Glomerular visceral epithelial cell (primary cell): ENCODE measurements at regions not wholly inside any gene's neighbourhood (a gene's known extent, or its start where the extent isn't known, plus 50 kb on each side); places are given as distances from the start of the nearest gene placed in this dataset.
"Not testable (repeated sequence)": the region's sequence is repeated elsewhere in the genome, so short reads cannot be mapped to it uniquely, and the experiment has no call there.

ENCODE experiments used
- DNase-seq: peaks from one replicate; pipeline ENCODE4 v3.0.0-alpha.2; 2016; ENCODE audit errors: extremely low spot score

DNA sequence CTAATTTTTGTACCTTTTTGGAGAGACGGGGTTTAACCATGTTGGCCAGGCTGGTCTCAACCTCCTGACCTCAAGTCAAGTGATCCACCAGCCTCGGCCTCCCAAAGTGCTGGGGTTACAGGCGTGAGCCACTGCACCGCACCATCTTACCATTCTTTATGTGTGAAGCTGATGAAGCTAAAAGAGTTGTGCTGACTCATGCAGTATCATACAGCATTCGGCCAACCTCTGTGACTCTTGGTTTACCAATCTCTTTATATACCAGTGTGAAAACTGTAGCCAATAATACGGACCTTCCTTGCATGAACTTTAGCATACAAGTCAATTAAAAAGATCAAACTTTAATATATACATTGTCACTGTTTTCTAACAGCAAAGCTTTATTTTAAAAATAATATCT, 878.2 kb upstream of the MBL2 start:
- DNase-seq = no peak

DNA sequence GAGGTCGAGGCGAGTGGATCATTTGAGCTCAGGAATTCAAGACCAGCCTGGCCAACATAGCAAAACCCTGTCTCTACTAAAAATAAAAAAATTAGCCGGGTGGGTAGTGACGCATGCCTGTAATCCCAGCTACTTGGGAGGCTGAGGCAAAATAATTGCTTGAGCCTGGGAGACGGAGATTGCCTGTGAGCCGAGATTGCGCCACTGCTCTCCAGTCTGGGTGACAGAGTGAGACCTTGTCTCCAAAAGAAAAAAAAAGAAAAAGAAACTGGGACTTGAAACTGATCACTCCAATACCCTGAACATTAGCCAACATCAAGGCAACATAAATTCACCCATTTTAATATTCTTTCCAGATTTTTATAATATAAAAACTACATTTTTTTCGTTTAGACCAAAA, 874.6 kb upstream of the MBL2 start:
- DNase-seq = not testable (repeated sequence)

DNA sequence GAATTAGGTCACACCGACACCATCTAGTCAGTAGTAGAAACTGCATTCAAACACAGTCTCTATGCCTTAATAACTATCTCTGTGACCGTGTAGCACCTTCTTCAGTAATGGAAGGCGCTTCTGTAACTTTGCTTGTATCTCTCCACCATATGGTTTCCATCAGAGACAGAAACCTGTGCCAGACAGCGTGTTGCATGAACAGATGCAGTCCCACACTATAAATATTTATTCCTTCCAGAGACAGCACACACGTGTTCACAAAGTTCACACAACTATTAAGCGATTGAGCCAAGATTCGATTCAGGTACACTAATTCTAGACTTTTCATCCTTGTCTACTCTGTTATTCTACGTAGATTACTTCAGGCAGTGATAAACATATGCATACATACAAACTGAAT, 873.9 kb upstream of the MBL2 start:
- DNase-seq = no peak

DNA sequence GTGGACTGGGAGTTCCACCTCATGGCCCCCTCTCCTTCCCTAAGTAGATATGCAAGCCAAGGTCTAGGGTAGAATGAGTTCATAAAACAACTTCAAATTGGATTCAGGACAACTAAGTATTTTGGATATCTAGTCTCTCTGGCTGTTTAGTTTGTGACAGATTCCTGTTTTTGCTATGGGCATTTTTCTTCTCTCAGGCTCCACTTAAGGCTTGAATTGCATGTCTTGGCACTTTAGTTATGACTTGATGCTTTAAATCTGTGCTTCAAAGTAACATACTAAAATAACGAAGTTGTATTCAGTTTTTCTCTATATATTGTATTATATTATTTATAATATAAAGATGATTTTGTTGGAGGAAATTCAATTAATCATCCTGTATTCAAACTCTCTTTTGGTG, 873.4 kb upstream of the MBL2 start:
- DNase-seq = no peak

DNA sequence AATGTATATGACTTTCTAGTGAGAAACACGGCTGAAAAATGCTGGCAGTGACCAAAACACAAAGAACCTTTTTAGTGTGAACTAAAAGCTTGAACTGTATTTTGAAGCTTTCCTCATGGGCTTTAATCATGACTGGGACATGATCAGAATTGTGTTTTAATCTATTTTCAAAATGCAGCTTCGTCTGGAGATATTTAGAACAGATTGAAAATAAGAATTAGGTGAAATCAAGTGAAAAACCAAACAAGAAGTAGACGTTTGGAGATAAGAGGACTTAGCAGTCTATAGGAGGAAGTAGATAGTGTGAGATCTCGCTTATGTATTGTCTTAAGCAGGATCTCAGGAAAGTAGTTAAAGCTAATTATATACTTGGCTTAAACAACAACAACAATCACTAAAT, 865.4 kb upstream of the MBL2 start:
- no peak for DNase-seq

DNA sequence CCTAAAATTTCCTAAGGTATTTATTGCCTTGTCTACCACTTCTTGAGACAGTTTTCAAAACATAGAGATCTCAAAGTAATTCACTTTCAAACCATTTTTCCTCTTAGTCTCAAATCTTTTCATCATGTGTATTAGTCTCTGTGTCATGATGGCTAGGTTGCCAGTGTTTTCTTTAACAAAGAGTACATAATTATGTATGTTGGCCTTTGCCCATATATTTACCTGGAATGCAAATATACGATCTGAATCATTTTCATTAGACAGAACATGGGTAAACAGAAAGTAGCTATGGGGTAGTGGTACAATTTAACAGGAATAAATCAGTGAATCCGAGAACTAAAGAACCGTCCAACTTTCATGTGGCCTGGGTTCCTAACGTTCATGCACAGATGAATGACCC, 852.1 kb upstream of the MBL2 start:
- no peak for DNase-seq

DNA sequence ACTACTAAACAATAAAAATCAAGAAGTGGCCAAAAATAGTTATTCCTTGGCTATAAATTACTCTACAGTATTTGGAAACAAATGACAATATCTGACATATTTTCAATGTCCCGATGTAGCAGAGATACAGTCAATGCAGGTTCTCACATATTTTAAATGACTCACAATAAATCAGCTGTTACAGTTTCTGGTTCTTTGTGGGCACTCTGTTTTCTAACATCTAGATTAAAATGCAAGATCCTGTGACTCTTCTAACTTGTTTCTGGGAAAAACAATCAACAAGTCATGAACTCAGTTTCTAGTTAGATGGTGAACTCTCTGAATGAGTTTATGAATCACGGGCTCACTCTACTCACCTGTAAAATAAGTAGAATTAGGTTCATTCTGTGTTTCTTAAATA, 849.6 kb upstream of the MBL2 start:
- DNase-seq = no peak

DNA sequence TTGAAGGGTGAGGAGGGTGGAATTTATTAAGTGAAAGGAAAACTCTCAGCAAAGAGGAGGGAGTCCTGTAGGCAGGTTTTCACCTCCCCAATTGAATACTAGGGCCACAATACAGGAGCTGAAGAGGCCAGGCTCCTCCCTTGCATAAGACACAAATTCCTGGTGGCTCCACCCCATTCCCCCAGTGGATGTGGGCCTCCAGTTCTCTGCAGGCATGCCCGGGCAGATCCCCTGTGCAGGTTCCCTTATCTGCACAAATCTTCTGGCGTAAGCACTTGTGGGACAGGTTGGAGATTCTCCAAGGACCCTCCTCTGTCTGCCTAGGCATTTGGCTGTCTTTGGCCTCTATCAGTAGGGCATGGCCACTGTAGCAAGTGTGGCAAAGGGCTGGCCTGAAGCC, 847.1 kb upstream of the MBL2 start:
- peak; percentile 14 for DNase-seq

DNA sequence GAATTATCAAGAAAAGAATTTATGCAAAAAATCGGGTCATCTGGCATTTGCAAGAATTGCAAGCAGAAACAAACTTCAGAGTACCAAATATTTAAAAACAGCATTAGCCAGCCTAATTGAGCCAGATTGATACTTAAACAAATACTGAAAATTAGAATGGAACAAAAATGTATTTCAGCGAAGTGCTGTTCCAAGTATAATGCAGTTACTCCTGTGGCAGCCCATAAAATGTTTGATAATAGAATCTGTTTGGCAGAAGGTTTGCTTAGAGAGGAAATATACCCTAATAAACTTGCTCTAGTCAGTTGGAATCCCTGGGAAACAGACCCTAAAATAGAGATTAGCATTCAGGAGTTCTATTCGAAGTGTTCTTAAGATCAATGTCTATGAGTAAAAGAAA, 835.1 kb upstream of the MBL2 start:
- DNase-seq = no peak

DNA sequence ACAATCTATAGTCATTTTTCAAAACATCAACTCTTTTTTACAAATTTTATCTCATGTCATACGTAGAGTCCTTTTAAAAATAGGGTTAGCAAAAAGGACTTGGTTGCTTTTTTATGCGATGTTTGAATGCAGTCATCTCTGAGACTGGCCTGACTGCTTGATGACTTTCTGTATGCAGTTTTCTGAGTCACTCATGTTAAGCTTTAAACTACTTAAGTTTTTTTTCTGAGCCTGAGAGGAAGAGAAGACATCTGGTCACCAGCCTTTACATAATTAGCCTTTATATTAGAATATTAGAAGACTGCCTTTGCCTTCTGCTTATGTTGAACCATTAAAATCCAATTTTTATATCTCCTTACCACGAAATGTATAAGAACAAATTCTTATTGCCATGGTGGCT, 834.4 kb upstream of the MBL2 start:
- DNase-seq = no peak

DNA sequence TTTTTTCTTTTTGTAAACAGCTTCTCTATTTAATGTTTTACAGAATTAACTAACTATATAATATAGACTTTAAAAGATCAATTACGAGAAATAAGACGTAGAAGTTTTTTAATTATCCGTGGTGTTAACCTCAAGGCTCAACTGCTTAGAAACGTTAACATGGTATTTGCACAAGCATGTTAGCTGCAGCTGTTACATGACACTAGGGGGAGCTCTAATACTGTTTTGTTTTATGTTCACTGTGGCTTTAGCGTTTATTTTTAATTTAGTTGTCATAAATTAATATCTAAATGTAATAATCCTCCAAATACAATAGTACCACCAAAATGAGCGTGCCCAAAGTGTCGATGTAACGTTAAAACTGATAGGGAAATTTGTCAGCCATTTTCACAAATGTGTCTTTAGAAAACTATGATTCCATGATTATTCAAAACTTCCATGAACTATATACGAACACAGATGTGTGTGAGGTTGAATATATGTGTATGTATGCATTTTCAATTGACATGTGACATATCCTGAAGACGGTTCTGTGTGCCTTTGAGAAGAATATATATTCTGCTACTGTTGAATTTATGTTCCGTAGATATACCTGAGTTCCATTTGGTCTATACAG, 828.8 kb upstream of the MBL2 start:
- DNase-seq = peak; percentile 36

DNA sequence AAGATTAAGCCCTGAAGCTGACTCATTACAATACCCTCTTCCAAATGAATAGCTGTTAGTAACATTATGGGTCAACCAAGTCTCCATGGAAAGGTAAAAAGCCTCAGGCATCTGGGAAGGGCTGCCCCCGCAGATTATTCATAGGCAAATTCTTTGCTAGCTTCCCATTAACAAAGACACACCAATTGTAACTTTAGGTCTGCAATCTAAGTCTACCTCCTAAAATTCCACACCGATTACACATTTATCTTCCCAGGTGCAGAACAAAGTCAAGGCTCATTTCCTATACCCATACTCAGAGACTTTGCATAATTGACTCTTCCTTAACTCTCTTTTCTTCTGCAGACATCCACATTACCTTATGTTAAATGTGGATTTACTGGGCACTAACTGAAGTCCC, 826.3 kb upstream of the MBL2 start:
- DNase-seq = peak; percentile 33

DNA sequence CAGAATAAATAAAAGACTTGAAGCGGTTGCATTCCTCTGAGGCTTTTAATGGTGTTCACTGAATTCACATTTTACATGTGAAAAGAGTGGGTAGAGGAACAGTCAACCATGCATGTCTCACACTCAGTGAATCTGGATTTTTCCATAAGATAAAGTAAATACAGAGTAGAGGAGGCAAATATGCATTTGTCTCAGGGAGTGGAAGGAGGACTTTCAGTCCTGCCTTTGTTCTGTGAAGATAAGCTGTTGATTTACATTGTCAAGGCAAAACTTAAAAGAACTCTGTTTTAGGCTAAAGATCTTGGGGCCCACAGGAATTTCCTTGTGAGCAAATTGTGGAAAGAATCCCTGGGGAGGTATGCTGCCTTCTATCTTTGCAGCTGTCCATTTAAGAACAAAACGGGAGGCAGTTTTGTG, 825.3 kb upstream of the MBL2 start:
- DNase-seq = no peak

DNA sequence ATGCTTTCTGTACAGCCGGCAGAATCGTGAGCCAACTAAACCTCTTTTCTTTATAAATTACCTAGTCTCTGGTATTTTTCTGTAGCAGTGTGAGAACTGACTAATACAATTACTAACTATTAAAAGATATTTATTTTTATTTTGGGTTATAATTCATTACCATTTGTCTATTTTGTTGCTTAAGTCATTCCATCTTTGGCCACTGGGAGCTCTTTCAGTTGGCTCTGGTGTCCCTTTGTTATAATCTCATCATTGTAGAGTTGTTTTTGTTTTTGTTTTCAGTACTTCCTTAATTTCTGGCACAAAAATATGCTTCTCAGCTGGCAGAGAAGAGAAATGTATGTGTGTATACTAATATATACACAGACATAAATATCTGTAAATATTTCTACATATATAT, 807.9 kb upstream of the MBL2 start:
- DNase-seq = no peak

DNA sequence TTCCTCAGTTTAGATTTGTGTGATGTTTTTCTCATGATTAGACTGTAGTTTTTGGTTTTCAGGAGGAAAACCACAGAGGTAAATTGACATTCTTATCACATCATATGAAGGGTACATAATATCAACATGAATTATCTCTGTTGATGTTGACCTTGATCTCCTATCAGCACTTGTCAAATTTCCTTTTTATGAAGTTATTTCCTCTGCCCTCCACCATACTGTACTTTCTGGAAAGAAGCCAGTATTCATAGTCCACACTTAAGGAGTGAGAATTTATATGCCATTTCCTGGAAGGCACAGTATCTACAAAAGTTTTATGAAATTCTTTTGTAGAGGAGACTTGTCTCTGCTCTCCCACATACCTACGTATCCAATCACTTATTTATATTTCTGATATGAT, 807.2 kb upstream of the MBL2 start:
- no peak for DNase-seq

DNA sequence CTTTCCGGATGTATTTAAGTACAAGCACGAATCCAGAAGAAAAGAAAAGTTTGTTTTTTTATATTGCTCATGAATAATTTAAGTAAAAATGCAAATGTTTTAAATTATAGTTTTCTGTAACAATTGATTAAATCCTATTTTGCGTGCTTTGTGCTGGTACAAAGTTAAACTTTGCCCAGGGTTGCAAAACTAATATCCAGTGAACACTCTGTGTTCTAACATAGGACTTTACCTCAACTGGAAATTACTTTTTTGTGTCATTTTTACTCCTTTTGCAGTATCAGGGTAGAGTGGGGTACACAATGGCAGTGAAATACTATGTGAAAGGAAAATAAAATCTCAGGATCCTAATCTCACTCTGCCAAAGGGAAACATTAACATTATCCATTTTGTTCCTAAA, 801.4 kb upstream of the MBL2 start:
- DNase-seq = no peak

DNA sequence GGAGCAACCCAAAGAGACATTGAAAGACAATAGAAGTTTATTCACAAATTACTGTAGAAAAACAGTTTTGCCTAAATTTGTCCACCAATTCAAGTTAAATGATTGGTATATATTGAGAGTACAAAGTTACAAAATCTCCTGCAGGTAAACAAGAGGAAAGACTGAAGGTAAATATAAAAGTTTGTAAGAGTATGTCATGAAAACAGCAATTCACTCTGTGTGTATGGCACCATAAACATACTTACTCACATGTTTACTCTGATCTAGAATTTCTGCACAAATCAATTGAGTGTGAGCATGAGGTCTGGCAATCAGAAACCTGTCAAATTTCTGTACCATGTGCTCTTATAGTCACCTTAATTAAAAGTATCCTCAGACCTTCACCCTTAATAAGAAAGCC, 800.9 kb upstream of the MBL2 start:
- no peak for DNase-seq

DNA sequence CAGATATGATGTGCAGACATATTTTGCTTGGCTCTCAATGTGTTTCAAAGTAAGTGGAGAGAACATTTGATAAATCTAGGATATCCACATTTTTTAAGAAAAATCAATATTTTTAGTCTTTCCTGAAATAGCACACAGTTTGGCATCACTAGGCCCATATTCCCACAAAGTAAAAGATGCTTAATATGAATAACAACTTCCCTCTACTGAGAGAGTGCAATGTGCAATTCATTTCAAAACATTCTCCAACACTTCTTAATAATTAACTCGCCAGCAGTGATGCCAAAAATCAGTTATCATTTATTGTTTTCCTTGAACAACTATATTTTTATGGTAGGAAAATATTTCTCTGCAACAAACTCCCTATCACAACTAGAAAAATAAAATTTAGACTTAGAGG, 800.2 kb upstream of the MBL2 start:
- no peak for DNase-seq

DNA sequence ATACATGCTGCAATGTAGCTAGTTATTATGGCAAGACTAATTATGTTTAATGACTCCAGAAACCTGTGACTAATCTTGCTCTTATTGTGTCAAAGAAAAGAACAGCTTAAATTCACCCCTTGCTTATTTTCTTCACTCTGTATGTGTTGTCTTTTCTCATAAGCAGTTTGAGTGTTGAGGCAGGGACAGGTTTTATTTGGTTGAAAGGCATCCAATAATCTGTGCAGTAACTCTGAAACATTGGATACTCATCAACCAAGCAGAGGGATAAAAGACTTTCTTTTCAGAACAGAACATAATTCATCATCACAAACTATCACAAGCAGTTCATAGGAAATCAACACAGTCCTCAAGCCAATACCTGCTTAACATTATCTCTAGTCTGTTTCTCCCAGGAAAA, 797.6 kb upstream of the MBL2 start:
- DNase-seq = no peak

DNA sequence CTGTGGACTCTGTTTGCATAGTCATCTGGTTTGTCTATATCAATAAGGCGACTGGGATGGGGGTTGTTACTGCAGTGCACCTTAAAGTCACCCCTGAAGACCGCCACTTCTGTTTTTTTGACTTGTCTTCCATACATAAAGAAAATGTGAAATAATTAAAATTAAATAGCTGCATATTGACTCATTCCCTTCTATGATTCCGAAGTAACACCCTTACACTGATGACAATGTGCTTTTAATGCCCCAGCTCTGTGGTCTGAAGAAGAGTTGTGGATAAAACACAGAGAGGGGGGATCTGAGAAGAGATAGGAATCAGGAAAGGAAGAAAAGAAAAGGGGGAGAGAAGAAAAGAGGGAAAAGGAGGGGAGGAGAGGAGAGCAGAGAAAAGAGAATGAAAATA, 796.9 kb upstream of the MBL2 start:
- no peak for DNase-seq

DNA sequence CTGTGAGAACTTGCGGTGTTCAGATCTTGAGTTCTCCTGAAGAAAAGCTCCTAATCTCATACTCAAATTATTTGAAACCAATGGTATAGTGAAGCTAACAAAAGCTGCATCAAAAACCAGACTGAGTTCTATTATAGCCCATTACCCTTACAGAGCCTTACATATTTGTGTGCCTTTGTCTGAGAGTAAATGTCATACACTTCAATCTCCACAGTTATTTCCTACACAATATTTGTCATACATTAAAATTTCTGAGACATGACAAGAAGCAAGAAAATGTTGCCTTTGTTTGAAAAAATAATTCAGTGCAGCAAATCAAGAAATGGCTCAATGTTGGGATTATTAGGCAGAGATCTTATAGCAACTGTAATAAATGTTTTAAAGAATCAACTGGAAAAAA, 776.1 kb upstream of the MBL2 start:
- DNase-seq = no peak

DNA sequence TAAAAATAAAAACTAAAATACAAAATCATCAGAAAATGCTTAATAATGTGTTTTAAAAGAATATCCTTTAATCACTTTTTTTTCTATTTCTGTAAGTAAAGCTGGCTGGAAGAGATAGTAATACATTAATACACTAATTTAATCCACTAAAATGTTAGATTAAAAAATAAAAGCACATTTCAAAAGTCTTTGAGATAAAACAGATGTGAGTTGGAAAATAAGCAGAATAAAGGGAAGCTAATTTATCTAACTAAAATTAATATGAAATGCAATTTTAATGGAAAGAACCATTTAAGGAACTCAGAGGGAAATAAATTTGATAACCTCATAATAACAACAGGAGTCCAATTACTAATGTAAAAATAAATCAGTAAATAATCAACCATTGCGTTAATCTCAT, 774.8 kb upstream of the MBL2 start:
- no peak for DNase-seq

DNA sequence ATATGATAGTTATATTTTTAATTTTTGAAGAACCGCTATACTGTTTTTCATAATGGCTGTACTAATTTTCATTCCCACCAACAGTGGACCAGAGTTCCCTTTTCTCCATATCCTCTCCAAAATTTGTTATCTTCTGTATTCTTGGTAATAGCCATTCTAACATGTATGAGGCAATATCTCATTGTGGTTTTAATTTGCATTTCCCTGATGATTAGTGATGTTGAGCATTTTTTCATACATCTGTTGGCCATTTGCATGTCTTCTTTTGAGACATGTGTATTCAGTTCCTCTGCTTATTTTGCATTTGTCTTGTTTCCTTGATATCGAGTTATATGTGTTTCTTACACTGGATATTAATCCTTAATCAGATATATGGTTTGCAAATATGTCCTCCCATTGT, 770.8 kb upstream of the MBL2 start:
- no peak for DNase-seq

DNA sequence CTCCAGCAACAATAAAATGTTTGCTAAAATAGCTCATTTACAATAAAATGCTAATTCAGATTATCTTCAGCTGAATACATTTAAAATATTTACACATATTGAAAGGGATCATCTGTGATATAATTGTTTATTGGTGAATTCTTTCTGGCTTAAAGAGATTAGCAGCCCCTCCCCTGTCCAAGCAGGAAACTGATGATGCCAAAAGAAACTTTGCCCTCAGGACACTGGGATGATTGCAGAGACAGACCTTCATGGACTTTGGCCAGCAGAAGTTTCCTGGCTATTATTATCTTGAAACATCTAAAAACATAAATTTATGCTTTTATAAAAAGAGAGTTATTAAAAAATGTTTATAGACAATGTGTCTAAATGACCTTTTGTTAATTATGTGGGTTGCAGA, 764.9 kb upstream of the MBL2 start:
- no peak for DNase-seq

DNA sequence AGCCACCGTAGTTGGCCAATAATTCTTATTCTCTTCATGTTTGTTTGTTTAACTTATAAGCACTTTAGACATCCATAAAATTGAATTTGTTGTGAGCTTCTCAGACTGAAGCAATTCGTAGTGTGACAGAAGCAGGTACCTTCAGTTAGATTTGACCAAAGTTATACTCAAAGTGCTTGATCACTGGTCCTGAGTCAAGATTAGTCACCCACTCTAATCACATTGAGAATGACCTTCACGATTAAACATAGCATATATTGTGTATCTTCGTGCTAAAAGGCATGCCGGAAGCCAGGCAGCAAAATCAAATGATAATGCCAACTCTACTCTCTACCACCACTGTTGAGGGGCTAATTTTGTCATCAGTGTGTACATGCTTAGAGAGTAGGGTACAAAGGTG, 763.7 kb upstream of the MBL2 start:
- DNase-seq = no peak
